ENCODE measurements at regions not wholly inside any gene's neighbourhood (a gene's known extent, or its start where the extent isn't known, plus 50 kb on each side); places are given as distances from the start of the nearest gene placed in this dataset.
A peak's percentile ranks its signal among the peaks of the same experiment; 100 is the strongest.

GRCh38 chr17:79305768-79306423 is 231.3 kb downstream of the ENGASE start:
- ATAC-seq: peak; percentile 59
- TF ChIP-seq ZBTB38 (CRISPR knock-in tag; IDR thresholded peaks at IDR 0.05) (no peak), MTF2 (CRISPR knock-in tag; IDR thresholded peaks at IDR 0.05; ENCODE audit: borderline replicate concordance) (no peak), JARID2 (CRISPR knock-in tag; IDR thresholded peaks at IDR 0.05; ENCODE audit: insufficient replicate concordance) (no peak), ZNF891 (CRISPR knock-in tag; IDR thresholded peaks at IDR 0.05) (no peak), XRCC5 (optimal IDR thresholded peaks at IDR 0.05; ENCODE audit: low read length) (no peak), AKAP8 (CRISPR knock-in tag; IDR thresholded peaks at IDR 0.05) (no peak), JDP2 (CRISPR knock-in tag; IDR thresholded peaks at IDR 0.05; ENCODE audit: borderline replicate concordance) (no peak)
- BruUV-seq (replicated peaks): no TSS peak

GRCh38 chr17:79305376-79305767 is 230.7 kb downstream of the ENGASE start:
- Histone ChIP-seq H3K4me3 (replicated peaks in 1 of 3; ENCODE audit: insufficient read depth in 1 of 3, low read depth in 2 of 3, low read length in 3 of 3) (no peak overlapping the region), H3K9ac (ENCODE audit: insufficient read depth, low read depth, low read length) (no peak overlapping the region), H3K4me1 (ENCODE audit: insufficient read depth, low read length) (no peaks in the 10 kb centered on the region), H3K36me3 (replicated peaks in 1 of 2; ENCODE audit: control insufficient read depth in 1 of 2, insufficient read depth in 2 of 2, low read length in 2 of 2) (no peaks in the 10 kb centered on the region), H3K4me2 (ENCODE audit: low read depth, low read length) (no peak overlapping the region), H4K20me1 (ENCODE audit: insufficient read depth, low read length) (peaks cover 4% of the 10 kb centered on the region; the same call in 1 of the 2 replicates), H2AFZ (ENCODE audit: low read length) (no peak overlapping the region), H3K27me3 (ENCODE audit: control insufficient read depth in 1 of 2, insufficient read depth in 2 of 2, low read length in 2 of 2) (peaks cover 6 to 76% of the 10 kb centered on the region in 2 experiments), H3K79me2 (ENCODE audit: insufficient read depth, low read length) (no peaks in the 10 kb centered on the region), H3K9me3 (ENCODE audit: low read length) (no peaks in the 10 kb centered on the region), H3K27ac (ENCODE audit: extremely low read length, insufficient read depth, low read length) (no peak overlapping the region)
- no peak for FAIRE-seq
- intact Hi-C loops (cut with micrococcal nuclease; ENCODE audit: unreplicated experiment): no loop called here
- ChIA-PET POLR2A (no interaction called here), CTCF (ENCODE audit: low intra/inter-chr PET ratio, low total read pairs) (no interaction called here)
- no peak for DNase-seq (ENCODE audit: low spot score)
- BruUV-seq (replicated peaks): no TSS peak
- 23% methylated on average over 10 of the region's 10 CpGs for WGBS (ENCODE audit: low lambda C conversion rate)
- TF ChIP-seq KMT2A (CRISPR knock-in tag; IDR thresholded peaks at IDR 0.05): no peak
- TF ChIP-seq ZNF773 (CRISPR knock-in tag; IDR thresholded peaks at IDR 0.05; ENCODE audit: borderline replicate concordance): no peak
- TF ChIP-seq ZBED4 (CRISPR knock-in tag; IDR thresholded peaks at IDR 0.05; ENCODE audit: borderline replicate concordance): no peak
- no peak for TF ChIP-seq ZNF446 (CRISPR knock-in tag; IDR thresholded peaks at IDR 0.05)
- TF ChIP-seq, protein P1, sequence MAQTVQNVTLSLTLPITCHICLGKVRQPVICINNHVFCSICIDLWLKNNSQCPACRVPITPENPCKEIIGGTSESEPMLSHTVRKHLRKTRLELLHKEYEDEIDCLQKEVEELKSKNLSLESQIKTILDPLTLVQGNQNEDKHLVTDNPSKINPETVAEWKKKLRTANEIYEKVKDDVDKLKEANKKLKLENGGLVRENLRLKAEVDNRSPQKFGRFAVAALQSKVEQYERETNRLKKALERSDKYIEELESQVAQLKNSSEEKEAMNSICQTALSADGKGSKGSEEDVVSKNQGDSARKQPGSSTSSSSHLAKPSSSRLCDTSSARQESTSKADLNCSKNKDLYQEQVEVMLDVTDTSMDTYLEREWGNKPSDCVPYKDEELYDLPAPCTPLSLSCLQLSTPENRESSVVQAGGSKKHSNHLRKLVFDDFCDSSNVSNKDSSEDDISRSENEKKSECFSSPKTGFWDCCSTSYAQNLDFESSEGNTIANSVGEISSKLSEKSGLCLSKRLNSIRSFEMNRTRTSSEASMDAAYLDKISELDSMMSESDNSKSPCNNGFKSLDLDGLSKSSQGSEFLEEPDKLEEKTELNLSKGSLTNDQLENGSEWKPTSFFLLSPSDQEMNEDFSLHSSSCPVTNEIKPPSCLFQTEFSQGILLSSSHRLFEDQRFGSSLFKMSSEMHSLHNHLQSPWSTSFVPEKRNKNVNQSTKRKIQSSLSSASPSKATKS (CRISPR knock-in tag; IDR thresholded peaks at IDR 0.05): no peak
- in situ Hi-C loops (cut with HindIII; ENCODE audit: extremely low pct_ligation_motif_present, low pct_unique_long_range_greater_than_20kb): no loop called here
- ATAC-seq: no peak

More at GRCh38 chr17:79305768-79306423, 231.3 kb downstream of the ENGASE start:
- no peaks in the 10 kb centered on the region for H3K79me2 ChIP-seq (ENCODE audit: insufficient read depth, low read length)
- H4K20me1 ChIP-seq (ENCODE audit: insufficient read depth, low read length): peaks cover 4% of the 10 kb centered on the region; the same call in 1 of the 2 replicates
- no peak overlapping the region for H3K4me2 ChIP-seq (ENCODE audit: low read depth, low read length)
- FAIRE-seq (no peak), DNase-seq (ENCODE audit: low spot score) (no peak)
- no peak overlapping the region for H3K4me3 ChIP-seq (replicated peaks in 1 of 3; ENCODE audit: insufficient read depth in 1 of 3, low read depth in 2 of 3, low read length in 3 of 3)
- H3K27ac ChIP-seq (ENCODE audit: extremely low read length, insufficient read depth, low read length): no peak overlapping the region
- no peaks in the 10 kb centered on the region for H3K4me1 ChIP-seq (ENCODE audit: insufficient read depth, low read length)
- peaks cover 6 to 77% of the 10 kb centered on the region in 2 experiments for H3K27me3 ChIP-seq (ENCODE audit: control insufficient read depth in 1 of 2, insufficient read depth in 2 of 2, low read length in 2 of 2)
- intact Hi-C loops (cut with micrococcal nuclease; ENCODE audit: unreplicated experiment): no loop called here
- 18% methylated on average over 11 of the region's 29 CpGs for WGBS (ENCODE audit: low lambda C conversion rate)
- H3K36me3 ChIP-seq (replicated peaks in 1 of 2; ENCODE audit: control insufficient read depth in 1 of 2, insufficient read depth in 2 of 2, low read length in 2 of 2): no peaks in the 10 kb centered on the region
- ChIA-PET CTCF (ENCODE audit: low intra/inter-chr PET ratio, low total read pairs) (no interaction called here), POLR2A (no interaction called here)
- no peak overlapping the region for H3K9ac ChIP-seq (ENCODE audit: insufficient read depth, low read depth, low read length)
- no peak overlapping the region for H2AFZ ChIP-seq (ENCODE audit: low read length)
- H3K9me3 ChIP-seq (ENCODE audit: low read length): no peaks in the 10 kb centered on the region
- in situ Hi-C loops (cut with HindIII; ENCODE audit: extremely low pct_ligation_motif_present, low pct_unique_long_range_greater_than_20kb): no loop called here

All from HepG2 (cell line).